Stomach (tissue), 4 donors: ENCODE measurements at regions not wholly inside any gene's neighbourhood (a gene's known extent, or its start where the extent isn't known, plus 50 kb on each side); places are given as distances from the start of the nearest gene placed in this dataset.

Experiments used
- EP300 ChIP-seq: sonication (generic); formaldehyde crosslinking; IDR thresholded peaks from one replicate; pipeline ENCODE4 v1.6.1; 2017; ENCODE audit warnings: antibody characterized with exemption
- POLR2A ChIP-seq, 4 donors: fragments of 450-650 bp; IDR thresholded peaks; one replicate each; pipeline ENCODE4 v1.6.1; 2016; ENCODE audit warnings: antibody characterized with exemption in 4 of 4, control low read depth in 2 of 4, mild to moderate bottlenecking in 1 of 4, moderate library complexity in 1 of 4
- POLR2AphosphoS5 ChIP-seq, 3 donors: sonication (generic); formaldehyde crosslinking; IDR thresholded peaks; one replicate each; pipeline ENCODE4 v1.6.1; 2016; ENCODE audit warnings: antibody characterized with exemption in 3 of 3
- TF ChIP-seq, protein P1 (sequence below), 7 experiments: fragments of 450-650 bp in 4 of 7; fragments of 200-600 bp in 3 of 7; sonication (generic) in 3 of 7; IDR thresholded peaks; one replicate each; pipeline ENCODE4 v1.5.1; 2016 to 2019; ENCODE audit warnings: antibody characterized with exemption in 7 of 7, control low read depth in 2 of 7, mild to moderate bottlenecking in 1 of 7

DNA sequence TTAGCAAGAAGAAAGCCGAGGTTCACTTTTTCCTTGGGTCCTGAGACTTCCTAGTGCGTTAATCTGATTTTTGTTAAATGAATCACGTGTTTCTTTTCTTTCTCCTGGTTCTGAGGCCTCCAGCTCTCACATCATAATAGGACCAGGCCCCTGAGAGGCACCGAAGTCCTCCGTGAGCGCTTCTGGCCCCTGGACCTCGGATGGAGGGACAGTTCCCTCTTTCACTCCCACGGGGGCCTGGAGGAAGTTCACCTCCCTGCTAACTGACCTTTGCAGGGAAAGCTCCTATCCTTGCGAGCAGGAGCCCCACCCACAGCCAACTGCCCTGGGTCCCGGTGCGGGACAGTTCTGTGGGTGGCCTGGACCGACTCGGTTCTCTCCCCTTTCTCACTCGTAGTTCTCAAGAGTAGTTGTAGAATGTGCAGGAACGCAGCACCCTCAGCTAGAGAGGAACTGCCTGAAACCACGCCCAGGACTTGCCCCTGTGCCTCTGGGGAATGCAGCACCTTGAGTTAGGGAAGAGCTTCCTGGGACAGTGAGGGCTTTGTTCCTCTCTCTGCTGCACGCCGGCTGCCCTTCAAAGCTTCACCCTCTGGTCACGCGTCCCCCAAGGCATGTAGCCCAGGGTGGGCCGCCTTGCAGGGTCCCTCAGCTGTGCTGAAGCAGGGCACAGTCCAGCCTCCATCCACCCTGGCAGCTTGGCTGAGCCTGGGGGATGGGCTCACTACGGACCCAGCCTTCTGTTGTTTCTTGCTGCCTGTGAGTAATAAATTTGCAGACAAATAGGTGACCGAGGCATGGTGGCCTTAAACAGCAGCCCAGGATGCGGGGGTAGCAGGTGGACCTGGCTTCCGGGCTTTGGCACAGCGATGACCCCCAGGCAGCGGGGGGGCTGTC is 264.6 kb downstream of the ADGRD1 start:
- no peak for TF ChIP-seq POLR2A (IDR thresholded peaks at IDR 0.05)
- TF ChIP-seq, protein P1, sequence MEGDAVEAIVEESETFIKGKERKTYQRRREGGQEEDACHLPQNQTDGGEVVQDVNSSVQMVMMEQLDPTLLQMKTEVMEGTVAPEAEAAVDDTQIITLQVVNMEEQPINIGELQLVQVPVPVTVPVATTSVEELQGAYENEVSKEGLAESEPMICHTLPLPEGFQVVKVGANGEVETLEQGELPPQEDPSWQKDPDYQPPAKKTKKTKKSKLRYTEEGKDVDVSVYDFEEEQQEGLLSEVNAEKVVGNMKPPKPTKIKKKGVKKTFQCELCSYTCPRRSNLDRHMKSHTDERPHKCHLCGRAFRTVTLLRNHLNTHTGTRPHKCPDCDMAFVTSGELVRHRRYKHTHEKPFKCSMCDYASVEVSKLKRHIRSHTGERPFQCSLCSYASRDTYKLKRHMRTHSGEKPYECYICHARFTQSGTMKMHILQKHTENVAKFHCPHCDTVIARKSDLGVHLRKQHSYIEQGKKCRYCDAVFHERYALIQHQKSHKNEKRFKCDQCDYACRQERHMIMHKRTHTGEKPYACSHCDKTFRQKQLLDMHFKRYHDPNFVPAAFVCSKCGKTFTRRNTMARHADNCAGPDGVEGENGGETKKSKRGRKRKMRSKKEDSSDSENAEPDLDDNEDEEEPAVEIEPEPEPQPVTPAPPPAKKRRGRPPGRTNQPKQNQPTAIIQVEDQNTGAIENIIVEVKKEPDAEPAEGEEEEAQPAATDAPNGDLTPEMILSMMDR (IDR thresholded peaks at IDR 0.05): no peak
- no peak for TF ChIP-seq POLR2AphosphoS5 (IDR thresholded peaks at IDR 0.05)
- no peak for TF ChIP-seq EP300
